ENCODE measurements at regions not wholly inside any gene's neighbourhood (a gene's known extent, or its start where the extent isn't known, plus 50 kb on each side); places are given as distances from the start of the nearest gene placed in this dataset.

DNA sequence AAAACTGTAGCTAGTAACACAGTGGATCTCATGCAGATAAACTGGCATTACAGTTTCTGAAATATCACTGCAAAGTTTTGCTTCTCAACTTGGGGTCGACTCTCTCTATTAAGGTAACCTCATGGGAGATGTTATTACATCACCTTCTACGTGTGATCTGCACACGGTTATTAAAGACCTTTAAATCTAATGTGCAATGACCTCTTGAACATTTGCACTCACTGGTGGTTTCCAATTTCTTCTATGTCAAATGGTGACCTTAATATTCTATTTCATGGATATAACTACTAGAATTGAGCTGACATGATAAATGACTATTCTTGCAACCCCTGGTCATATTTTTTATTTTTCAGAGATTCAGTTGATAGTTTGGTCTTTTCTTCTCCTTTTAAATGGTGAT is 191.3 kb downstream of the PPP1R3A start (continued):
- TF ChIP-seq, protein P1, sequence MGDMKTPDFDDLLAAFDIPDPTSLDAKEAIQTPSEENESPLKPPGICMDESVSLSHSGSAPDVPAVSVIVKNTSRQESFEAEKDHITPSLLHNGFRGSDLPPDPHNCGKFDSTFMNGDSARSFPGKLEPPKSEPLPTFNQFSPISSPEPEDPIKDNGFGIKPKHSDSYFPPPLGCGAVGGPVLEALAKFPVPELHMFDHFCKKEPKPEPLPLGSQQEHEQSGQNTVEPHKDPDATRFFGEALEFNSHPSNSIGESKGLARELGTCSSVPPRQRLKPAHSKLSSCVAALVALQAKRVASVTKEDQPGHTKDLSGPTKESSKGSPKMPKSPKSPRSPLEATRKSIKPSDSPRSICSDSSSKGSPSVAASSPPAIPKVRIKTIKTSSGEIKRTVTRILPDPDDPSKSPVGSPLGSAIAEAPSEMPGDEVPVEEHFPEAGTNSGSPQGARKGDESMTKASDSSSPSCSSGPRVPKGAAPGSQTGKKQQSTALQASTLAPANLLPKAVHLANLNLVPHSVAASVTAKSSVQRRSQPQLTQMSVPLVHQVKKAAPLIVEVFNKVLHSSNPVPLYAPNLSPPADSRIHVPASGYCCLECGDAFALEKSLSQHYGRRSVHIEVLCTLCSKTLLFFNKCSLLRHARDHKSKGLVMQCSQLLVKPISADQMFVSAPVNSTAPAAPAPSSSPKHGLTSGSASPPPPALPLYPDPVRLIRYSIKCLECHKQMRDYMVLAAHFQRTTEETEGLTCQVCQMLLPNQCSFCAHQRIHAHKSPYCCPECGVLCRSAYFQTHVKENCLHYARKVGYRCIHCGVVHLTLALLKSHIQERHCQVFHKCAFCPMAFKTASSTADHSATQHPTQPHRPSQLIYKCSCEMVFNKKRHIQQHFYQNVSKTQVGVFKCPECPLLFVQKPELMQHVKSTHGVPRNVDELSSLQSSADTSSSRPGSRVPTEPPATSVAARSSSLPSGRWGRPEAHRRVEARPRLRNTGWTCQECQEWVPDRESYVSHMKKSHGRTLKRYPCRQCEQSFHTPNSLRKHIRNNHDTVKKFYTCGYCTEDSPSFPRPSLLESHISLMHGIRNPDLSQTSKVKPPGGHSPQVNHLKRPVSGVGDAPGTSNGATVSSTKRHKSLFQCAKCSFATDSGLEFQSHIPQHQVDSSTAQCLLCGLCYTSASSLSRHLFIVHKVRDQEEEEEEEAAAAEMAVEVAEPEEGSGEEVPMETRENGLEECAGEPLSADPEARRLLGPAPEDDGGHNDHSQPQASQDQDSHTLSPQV (IDR thresholded peaks at IDR 0.05) = no peak
- TF ChIP-seq CREM (IDR thresholded peaks at IDR 0.05; ENCODE audit: low read depth) = no peak
- TF ChIP-seq ASH2L (IDR thresholded peaks at IDR 0.05; ENCODE audit: borderline replicate concordance, low read depth) = no peak
- no peak for TF ChIP-seq POLR2AphosphoS5 (IDR thresholded peaks at IDR 0.05; ENCODE audit: low read length)
- TF ChIP-seq CBFB (IDR thresholded peaks at IDR 0.05; ENCODE audit: low read depth) = no peak
- TF ChIP-seq STAT1 (conservative IDR thresholded peaks at IDR 0.05) = no peak
- no peak for TF ChIP-seq RB1 (IDR thresholded peaks at IDR 0.05; ENCODE audit: borderline replicate concordance)
- TF ChIP-seq, protein P2, sequence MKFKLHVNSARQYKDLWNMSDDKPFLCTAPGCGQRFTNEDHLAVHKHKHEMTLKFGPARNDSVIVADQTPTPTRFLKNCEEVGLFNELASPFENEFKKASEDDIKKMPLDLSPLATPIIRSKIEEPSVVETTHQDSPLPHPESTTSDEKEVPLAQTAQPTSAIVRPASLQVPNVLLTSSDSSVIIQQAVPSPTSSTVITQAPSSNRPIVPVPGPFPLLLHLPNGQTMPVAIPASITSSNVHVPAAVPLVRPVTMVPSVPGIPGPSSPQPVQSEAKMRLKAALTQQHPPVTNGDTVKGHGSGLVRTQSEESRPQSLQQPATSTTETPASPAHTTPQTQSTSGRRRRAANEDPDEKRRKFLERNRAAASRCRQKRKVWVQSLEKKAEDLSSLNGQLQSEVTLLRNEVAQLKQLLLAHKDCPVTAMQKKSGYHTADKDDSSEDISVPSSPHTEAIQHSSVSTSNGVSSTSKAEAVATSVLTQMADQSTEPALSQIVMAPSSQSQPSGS (IDR thresholded peaks at IDR 0.05; ENCODE audit: low read length) = no peak
- TF ChIP-seq ZNF217 (IDR thresholded peaks at IDR 0.05) = no peak
- TF ChIP-seq ZNF384 (IDR thresholded peaks at IDR 0.05; ENCODE audit: borderline replicate concordance, low read depth, low read length) = no peak
- no peak for TF ChIP-seq ZZZ3 (IDR thresholded peaks at IDR 0.05; ENCODE audit: control insufficient read depth, insufficient read length, low read depth)
- no peak for TF ChIP-seq ZNF207 (IDR thresholded peaks at IDR 0.05; ENCODE audit: borderline replicate concordance)
- TF ChIP-seq MYC (IDR thresholded peaks at IDR 0.05; ENCODE audit: insufficient read depth, insufficient read length, insufficient replicate concordance, low read length, severe bottlenecking) = no peak
- TF ChIP-seq STAT3 (IDR thresholded peaks at IDR 0.05; ENCODE audit: low read depth, low read length) = no peak
- TF ChIP-seq EZH2 (IDR thresholded peaks at IDR 0.05; ENCODE audit: borderline replicate concordance, control insufficient read depth, low read depth, low read length) = no peak
